SK-N-SH (cell line): ENCODE measurements at regions not wholly inside any gene's neighbourhood (a gene's known extent, or its start where the extent isn't known, plus 50 kb on each side); places are given as distances from the start of the nearest gene placed in this dataset.
A peak's percentile ranks its signal among the peaks of the same experiment; 100 is the strongest.

Experiments
- CTCF ChIA-PET: fragments of 300-600, 350-600 bp; formaldehyde crosslinking; extraction: SDS; loops from one replicate; lab custom pipeline; 2021; lab: Yijun Ruan, JAX
- POLR2A ChIA-PET: fragments of 350-600 bp; sonication (Branson Sonifier 250); formaldehyde crosslinking; extraction: SDS; loops from one replicate; lab custom pipeline; 2020; ENCODE audit warnings: antibody characterized with exemption, inconsistent platforms; lab: Yijun Ruan, JAX
- DNase-seq: peaks from one replicate; pipeline ENCODE4 v3.0.0; 2012
- H2AFZ ChIP-seq: fragments of 200-600 bp; sonication (generic); 2 replicates; pipeline ENCODE4 v1.8.1; 2016; ENCODE audit warnings: antibody characterized with exemption, mild to moderate bottlenecking, low read depth
- H3F3A ChIP-seq: fragments of 200-600 bp; sonication (generic); replicated peaks from 2 replicates; pipeline ENCODE3; 2016; ENCODE audit warnings: antibody characterized with exemption, mild to moderate bottlenecking; ENCODE audit not compliant: insufficient read depth
- H3K27ac ChIP-seq, 2 experiments: fragments of 200-500 bp in 1 of 2; fragments of 200-600 bp in 1 of 2; sonication (Bioruptor generic) in 1 of 2; sonication (generic), shearing (Covaris generic) in 1 of 2; 2 replicates each; pipeline versions ENCODE4 v1.5.1 to v1.6.1; 2014 to 2016; ENCODE audit warnings: low read depth in 2 of 2, inconsistent platforms in 1 of 2, low read length in 1 of 2, mild to moderate bottlenecking in 1 of 2, mixed read lengths in 1 of 2
- H3K27me3 ChIP-seq: fragments of 200-600 bp; sonication (generic), shearing (Covaris generic); 2 replicates; pipeline ENCODE4 v1.6.1; 2016; ENCODE audit warnings: mixed run types; ENCODE audit not compliant: insufficient read depth
- H3K36me3 ChIP-seq, 2 experiments: fragments of 200-500 bp in 1 of 2; fragments of 200-600 bp in 1 of 2; sonication (Bioruptor generic) in 1 of 2; sonication (generic) in 1 of 2; replicated peaks in 1 of 2; 2 replicates each; pipeline versions ENCODE3 to v1.5.1; 2014 to 2016; ENCODE audit warnings: low read length in 1 of 2, mild to moderate bottlenecking in 1 of 2; ENCODE audit not compliant: insufficient read depth in 2 of 2, control insufficient read depth in 1 of 2
- H3K4me1 ChIP-seq, 2 experiments: fragments of 200-500 bp in 1 of 2; fragments of 200-600 bp in 1 of 2; sonication (Bioruptor generic) in 1 of 2; sonication (generic), shearing (Covaris generic) in 1 of 2; 2 replicates each; pipeline versions ENCODE4 v1.5.1 to v1.6.1; 2014 to 2016; ENCODE audit warnings: low read depth in 1 of 2, low read length in 1 of 2, mixed run types in 1 of 2; ENCODE audit not compliant: insufficient read depth in 2 of 2, control insufficient read depth in 1 of 2
- H3K4me2 ChIP-seq: fragments of 200-600 bp; sonication (generic), shearing (Covaris generic); 2 replicates; pipeline ENCODE4 v1.6.1; 2017; ENCODE audit warnings: mixed run types
- H3K4me3 ChIP-seq, 2 experiments: fragments of 200-500 bp in 1 of 2; fragments of 200-600 bp in 1 of 2; sonication (Bioruptor generic) in 1 of 2; sonication (generic), shearing (Covaris generic) in 1 of 2; 2 replicates each; pipeline versions ENCODE4 v1.5.1 to v1.8.1; 2014 to 2016; ENCODE audit warnings: low read depth in 2 of 2, inconsistent platforms in 1 of 2, low read length in 1 of 2, mild to moderate bottlenecking in 1 of 2, mixed read lengths in 1 of 2, moderate library complexity in 1 of 2
- H3K79me2 ChIP-seq: fragments of 200-600 bp; sonication (generic); 2 replicates; pipeline ENCODE4 v1.8.1; 2017; ENCODE audit warnings: mild to moderate bottlenecking; ENCODE audit not compliant: insufficient read depth
- H3K9ac ChIP-seq: fragments of 200-600 bp; sonication (generic); 2 replicates; pipeline ENCODE4 v1.6.1; 2017; ENCODE audit warnings: mixed run types
- H3K9me2 ChIP-seq: fragments of 200-600 bp; sonication (generic); 2 replicates; pipeline ENCODE4 v1.6.1; 2017; ENCODE audit warnings: mixed run types
- H3K9me3 ChIP-seq: fragments of 200-600 bp; sonication (generic); 2 replicates; pipeline ENCODE4 v1.6.1; 2017; ENCODE audit warnings: mixed run types, mild to moderate bottlenecking, moderate library complexity
- H4K20me1 ChIP-seq: fragments of 200-600 bp; sonication (generic); 2 replicates; pipeline ENCODE4 v1.6.1; 2017; ENCODE audit warnings: mild to moderate bottlenecking, mixed run types; ENCODE audit not compliant: insufficient read depth
- CHD2 ChIP-seq: fragments of 150-350 bp; IDR thresholded peaks from 2 replicates; pipeline ENCODE4 v1.6.1; 2018; ENCODE audit warnings: low read length; ENCODE audit not compliant: partially characterized antibody
- ELF1 ChIP-seq: IDR thresholded peaks from 2 replicates; pipeline ENCODE4 v1.4.0; 2012
- EZH2phosphoT487 ChIP-seq: fragments of 200-600 bp; sonication (generic); IDR thresholded peaks from 2 replicates; pipeline ENCODE4 v1.6.1; 2017; ENCODE audit warnings: low read depth, mixed run types, mild to moderate bottlenecking, antibody characterized with exemption, moderate library complexity, borderline replicate concordance
- FOSL2 ChIP-seq: IDR thresholded peaks from 2 replicates; pipeline ENCODE4 v1.4.0; 2012; ENCODE audit warnings: low read depth, mild to moderate bottlenecking, moderate library complexity, borderline replicate concordance
- FOXJ3 ChIP-seq: sonication (generic); formaldehyde crosslinking; IDR thresholded peaks from 2 replicates; pipeline ENCODE4 v1.5.1; 2020; ENCODE audit warnings: mild to moderate bottlenecking, missing genetic modification reagents
- GABPA ChIP-seq: IDR thresholded peaks from 2 replicates; pipeline ENCODE4 v1.4.0; 2012; ENCODE audit warnings: low read depth, mild to moderate bottlenecking
- GATA2 ChIP-seq: sonication (generic); formaldehyde crosslinking; IDR thresholded peaks from 2 replicates; pipeline ENCODE4 v1.5.0; 2020; ENCODE audit warnings: mild to moderate bottlenecking, missing genetic modification reagents
- MAX ChIP-seq: IDR thresholded peaks from 2 replicates; pipeline ENCODE4 v1.4.0; 2012; ENCODE audit warnings: low read depth
- NFIC ChIP-seq: IDR thresholded peaks from 2 replicates; pipeline ENCODE4 v1.4.0; 2012; ENCODE audit warnings: borderline replicate concordance
- NRF1 ChIP-seq: IDR thresholded peaks from 2 replicates; pipeline ENCODE4 v1.6.1; 2012; ENCODE audit warnings: low read depth, mild to moderate bottlenecking, low read length
- PBX3 ChIP-seq: IDR thresholded peaks from 2 replicates; pipeline ENCODE4; 2012
- RAD21 ChIP-seq: IDR thresholded peaks from 2 replicates; pipeline ENCODE4 v1.6.1; 2012; ENCODE audit warnings: mild to moderate bottlenecking, low read length
- RCOR1 ChIP-seq: fragments of 150-350 bp; IDR thresholded peaks from 2 replicates; pipeline ENCODE4 v1.6.1; 2017; ENCODE audit warnings: antibody characterized with exemption, low read length
- RXRA ChIP-seq: IDR thresholded peaks from 2 replicates; pipeline ENCODE4 v1.4.0; 2012; ENCODE audit warnings: low read depth, mild to moderate bottlenecking, borderline replicate concordance
- SIN3A ChIP-seq: IDR thresholded peaks from 2 replicates; pipeline ENCODE4 v1.6.1; 2012; ENCODE audit warnings: low read depth, mild to moderate bottlenecking, low read length, moderate library complexity, borderline replicate concordance
- SMC3 ChIP-seq: IDR thresholded peaks from 2 replicates; pipeline ENCODE4 v1.6.1; 2012; ENCODE audit warnings: low read depth, low read length, improper control_type of control experiment
- TAF1 ChIP-seq: IDR thresholded peaks from 2 replicates; pipeline ENCODE4 v1.6.1; 2012; ENCODE audit warnings: low read depth, mild to moderate bottlenecking, low read length, moderate library complexity, borderline replicate concordance
- TCF12 ChIP-seq: IDR thresholded peaks from 2 replicates; pipeline ENCODE4 v1.4.0; 2012
- TEAD4 ChIP-seq: IDR thresholded peaks from 2 replicates; pipeline ENCODE4 v1.4.0; 2012; ENCODE audit warnings: mild to moderate bottlenecking, borderline replicate concordance; ENCODE audit not compliant: insufficient read depth
- USF1 ChIP-seq: IDR thresholded peaks from 2 replicates; pipeline ENCODE4 v1.4.0; 2012; ENCODE audit warnings: low read depth, borderline replicate concordance
- YY1 ChIP-seq: IDR thresholded peaks from 2 replicates; pipeline ENCODE4 v1.4.0; 2012; ENCODE audit warnings: low read depth, mild to moderate bottlenecking
- WGBS: methylation state at CpG from one replicate; pipeline ENCODE4 v1.1.6; 2017; ENCODE audit warnings: low lambda C conversion rate; 5-methylcytosine and 5-hydroxymethylcytosine counted together
- TF ChIP-seq, protein P1 (sequence below): fragments of 200-600 bp; sonication (generic); IDR thresholded peaks from 2 replicates; pipeline ENCODE4 v1.6.1; 2017; ENCODE audit warnings: antibody characterized with exemption, mild to moderate bottlenecking, moderate library complexity
- TF ChIP-seq, protein P2 (sequence below): IDR thresholded peaks from 2 replicates; pipeline ENCODE4 v1.4.0; 2012; ENCODE audit warnings: low read depth, borderline replicate concordance

DNA sequence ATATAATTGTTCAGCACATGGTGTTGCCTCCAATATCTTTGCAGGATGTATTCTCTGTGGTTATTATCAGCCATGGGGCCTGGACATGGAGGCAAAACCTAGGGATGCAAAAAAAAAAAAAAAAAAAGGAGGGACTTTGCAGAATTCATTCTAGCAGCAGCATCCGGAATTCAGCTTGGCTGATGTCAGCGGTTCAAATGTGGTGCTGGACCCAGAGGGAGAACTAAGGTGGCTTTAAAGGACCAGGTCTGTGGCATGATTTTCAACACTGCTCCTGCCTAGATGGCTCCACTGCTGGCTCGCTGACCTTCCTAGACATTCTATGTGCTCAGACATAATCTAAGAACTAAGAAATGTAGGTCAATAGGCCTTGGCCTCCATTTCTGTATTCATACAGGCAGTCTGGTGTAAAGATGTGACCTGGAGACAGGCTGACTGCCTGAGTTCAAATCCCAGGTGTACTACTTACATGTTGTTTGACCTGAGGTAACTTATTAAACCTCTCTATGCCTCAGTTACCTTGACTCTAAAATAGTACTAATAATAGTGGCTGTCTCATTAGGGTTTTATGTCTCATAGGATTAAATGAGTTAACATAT lies 108.6 kb downstream of the PPM1A start:
- H3K4me2 ChIP-seq: no peak overlapping the region
- no peak overlapping the region for H3K9ac ChIP-seq
- peak; percentile 11 for DNase-seq
- H2AFZ ChIP-seq: no peak overlapping the region
- ChIA-PET POLR2A (no interaction called here), CTCF (interaction anchor here (0.7 to 4.2 kb wide), 2 partner anchors 7 to 129 kb away, joined by 3 to 26 read pairs; no protein-coding TSS in a partner anchor)
- no peaks in the 10 kb centered on the region for H3F3A ChIP-seq
- H3K79me2 ChIP-seq: no peaks in the 10 kb centered on the region
- WGBS: 64% methylated on average over 3 of the region's 3 CpGs
- peak overlapping the region in 1 of 2 experiments; percentile 95; a peak in 2 of 4 replicates for H3K27ac ChIP-seq
- H3K9me3 ChIP-seq: no peaks in the 10 kb centered on the region
- no peaks in the 10 kb centered on the region for H3K27me3 ChIP-seq
- H3K4me1 ChIP-seq: peaks cover 0 to 16% of the 10 kb centered on the region in 2 experiments; a peak in 2 of 4 replicates
- no peaks in the 10 kb centered on the region for H3K9me2 ChIP-seq
- H3K4me3 ChIP-seq: no peak overlapping the region
- no peak for TF ChIP-seq TAF1
- TF ChIP-seq RAD21: no peak
- TF ChIP-seq NFIC: no peak
- no peak for TF ChIP-seq SIN3A
- no peak for TF ChIP-seq GABPA
- TF ChIP-seq NRF1: no peak
- TF ChIP-seq RCOR1: no peak
- H4K20me1 ChIP-seq: no peaks in the 10 kb centered on the region
- H3K36me3 ChIP-seq: no peaks in the 10 kb centered on the region

DNA sequence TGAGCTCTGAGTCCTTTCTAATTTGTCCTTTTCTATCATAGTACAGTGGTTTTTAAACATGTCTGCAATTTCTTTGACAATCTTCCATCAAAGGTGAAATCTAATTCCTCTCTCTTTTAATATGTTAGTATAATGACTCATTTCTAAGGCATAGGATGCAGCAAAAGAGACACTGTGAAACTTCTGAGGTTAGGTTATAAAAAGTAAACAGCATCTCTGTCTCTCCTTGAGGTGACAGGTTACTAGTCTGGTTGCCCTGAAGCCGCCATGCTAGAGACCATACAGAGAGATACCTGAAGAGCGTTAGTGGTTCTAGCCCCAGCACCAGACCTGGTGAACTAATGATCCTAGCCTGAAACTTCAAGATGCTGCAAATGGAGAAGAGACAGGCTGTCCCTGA lies 114.3 kb downstream of the PPM1A start:
- TF ChIP-seq, protein P1, sequence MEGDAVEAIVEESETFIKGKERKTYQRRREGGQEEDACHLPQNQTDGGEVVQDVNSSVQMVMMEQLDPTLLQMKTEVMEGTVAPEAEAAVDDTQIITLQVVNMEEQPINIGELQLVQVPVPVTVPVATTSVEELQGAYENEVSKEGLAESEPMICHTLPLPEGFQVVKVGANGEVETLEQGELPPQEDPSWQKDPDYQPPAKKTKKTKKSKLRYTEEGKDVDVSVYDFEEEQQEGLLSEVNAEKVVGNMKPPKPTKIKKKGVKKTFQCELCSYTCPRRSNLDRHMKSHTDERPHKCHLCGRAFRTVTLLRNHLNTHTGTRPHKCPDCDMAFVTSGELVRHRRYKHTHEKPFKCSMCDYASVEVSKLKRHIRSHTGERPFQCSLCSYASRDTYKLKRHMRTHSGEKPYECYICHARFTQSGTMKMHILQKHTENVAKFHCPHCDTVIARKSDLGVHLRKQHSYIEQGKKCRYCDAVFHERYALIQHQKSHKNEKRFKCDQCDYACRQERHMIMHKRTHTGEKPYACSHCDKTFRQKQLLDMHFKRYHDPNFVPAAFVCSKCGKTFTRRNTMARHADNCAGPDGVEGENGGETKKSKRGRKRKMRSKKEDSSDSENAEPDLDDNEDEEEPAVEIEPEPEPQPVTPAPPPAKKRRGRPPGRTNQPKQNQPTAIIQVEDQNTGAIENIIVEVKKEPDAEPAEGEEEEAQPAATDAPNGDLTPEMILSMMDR: no peak
- TF ChIP-seq TAF1 (no peak), USF1 (no peak), NFIC (no peak), GABPA (no peak), GATA2 (CRISPR knock-in tag) (no peak), CHD2 (no peak), RCOR1 (no peak), SMC3 (no peak), MAX (no peak), FOSL2 (no peak), EZH2phosphoT487 (no peak), FOXJ3 (CRISPR knock-in tag) (no peak), ELF1 (no peak), TCF12 (no peak), RXRA (no peak), PBX3 (no peak), TEAD4 (no peak), YY1 (no peak)
- TF ChIP-seq, protein P2, sequence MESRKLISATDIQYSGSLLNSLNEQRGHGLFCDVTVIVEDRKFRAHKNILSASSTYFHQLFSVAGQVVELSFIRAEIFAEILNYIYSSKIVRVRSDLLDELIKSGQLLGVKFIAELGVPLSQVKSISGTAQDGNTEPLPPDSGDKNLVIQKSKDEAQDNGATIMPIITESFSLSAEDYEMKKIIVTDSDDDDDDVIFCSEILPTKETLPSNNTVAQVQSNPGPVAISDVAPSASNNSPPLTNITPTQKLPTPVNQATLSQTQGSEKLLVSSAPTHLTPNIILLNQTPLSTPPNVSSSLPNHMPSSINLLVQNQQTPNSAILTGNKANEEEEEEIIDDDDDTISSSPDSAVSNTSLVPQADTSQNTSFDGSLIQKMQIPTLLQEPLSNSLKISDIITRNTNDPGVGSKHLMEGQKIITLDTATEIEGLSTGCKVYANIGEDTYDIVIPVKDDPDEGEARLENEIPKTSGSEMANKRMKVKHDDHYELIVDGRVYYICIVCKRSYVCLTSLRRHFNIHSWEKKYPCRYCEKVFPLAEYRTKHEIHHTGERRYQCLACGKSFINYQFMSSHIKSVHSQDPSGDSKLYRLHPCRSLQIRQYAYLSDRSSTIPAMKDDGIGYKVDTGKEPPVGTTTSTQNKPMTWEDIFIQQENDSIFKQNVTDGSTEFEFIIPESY: no peak
- Histone ChIP-seq H2AFZ (no peak overlapping the region), H3K27me3 (no peaks in the 10 kb centered on the region; the same call in 1 of the 2 replicates), H3K4me1 (no peaks in the 10 kb centered on the region; a peak in 2 of 4 replicates), H3K9me2 (no peaks in the 10 kb centered on the region), H3K79me2 (no peaks in the 10 kb centered on the region), H3F3A (no peaks in the 10 kb centered on the region), H3K27ac (no peak overlapping the region), H4K20me1 (no peaks in the 10 kb centered on the region), H3K9me3 (no peaks in the 10 kb centered on the region), H3K4me2 (no peak overlapping the region), H3K9ac (no peak overlapping the region), H3K4me3 (no peak overlapping the region), H3K36me3 (no peaks in the 10 kb centered on the region)
- POLR2A ChIA-PET: no interaction called here
- CTCF ChIA-PET: interaction anchor here (1.3 kb wide), 1 partner anchor 13 kb away, joined by 4 read pairs; no protein-coding TSS in a partner anchor
- no peak for DNase-seq
- 56% methylated on average over 2 of the region's 2 CpGs for WGBS
